Stimulated activated naive CD4-positive, alpha-beta T cell (primary cell): ENCODE measurements at regions not wholly inside any gene's neighbourhood (a gene's known extent, or its start where the extent isn't known, plus 50 kb on each side); places are given as distances from the start of the nearest gene placed in this dataset.

Source experiments
- DNase-seq, 6 experiments: peaks; one replicate each; lab custom pipeline; 2025; lab: John Stamatoyannopoulos, UW

DNA sequence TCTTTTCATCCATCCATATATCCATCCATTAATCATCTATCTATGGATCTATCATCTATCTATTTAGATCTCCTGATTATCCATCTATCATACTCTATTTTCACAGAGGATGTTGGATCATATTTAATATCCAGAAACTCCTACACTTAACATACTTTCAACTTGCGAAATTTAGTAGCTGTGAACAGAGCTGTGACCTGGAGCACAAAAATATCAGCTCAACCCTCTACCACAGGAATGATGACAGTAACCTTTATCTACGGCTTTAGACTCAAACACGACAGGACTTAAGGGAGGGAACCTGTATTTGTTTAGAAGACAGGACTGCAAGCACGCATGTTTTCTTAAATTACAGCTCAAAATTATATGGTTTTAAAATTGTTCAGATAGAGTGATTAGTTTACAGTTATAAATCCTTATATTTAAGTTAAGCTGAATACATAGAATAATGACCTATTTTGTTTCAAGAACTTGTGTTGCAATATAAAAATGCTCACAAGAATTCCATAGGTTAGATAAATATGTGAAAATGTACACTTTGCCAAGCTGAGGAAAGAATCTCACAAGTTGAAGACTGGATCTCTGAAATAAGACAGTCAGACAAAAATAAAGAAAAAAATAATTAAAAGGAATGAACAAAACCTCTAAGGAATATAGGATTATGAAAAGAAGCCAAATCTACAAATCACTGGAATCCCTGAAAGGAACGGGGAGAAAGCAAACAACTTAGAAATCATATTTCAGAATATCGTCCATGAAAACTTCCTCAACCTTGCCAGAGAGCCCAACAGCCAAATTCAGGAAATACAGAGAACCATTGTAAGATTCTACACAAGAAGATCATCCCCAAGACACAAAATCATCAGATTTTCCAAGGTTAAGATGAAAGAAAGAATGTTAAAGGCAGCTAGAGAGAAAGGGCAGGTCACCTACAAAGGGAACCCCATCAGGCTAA lies 142.0 kb downstream of the COL6A3 start:
- no peak for DNase-seq
